ENCODE measurements at regions not wholly inside any gene's neighbourhood (a gene's known extent, or its start where the extent isn't known, plus 50 kb on each side); places are given as distances from the start of the nearest gene placed in this dataset.

- peaks cover 6% of the 10 kb centered on the region for H3K4me1 Mint-ChIP-seq
- H3K27me3 Mint-ChIP-seq (ENCODE audit: insufficient read depth): no peaks in the 10 kb centered on the region
- no peak overlapping the region for H3K9ac ChIP-seq (ENCODE audit: extremely low read depth, low read length, poor library complexity, severe bottlenecking)
- DNase-seq: no peak
- no peak overlapping the region for H3K27ac ChIP-seq (ENCODE audit: low read depth, low read length)
- TF ChIP-seq CTCF (conservative IDR thresholded peaks at IDR 0.05): no peak
- no peaks in the 10 kb centered on the region for H3K36me3 ChIP-seq (ENCODE audit: control insufficient read depth, insufficient read depth, low read length)
- H3K9me3 Mint-ChIP-seq: no peaks in the 10 kb centered on the region
- peaks cover 3% of the 10 kb centered on the region for H3K4me1 ChIP-seq (ENCODE audit: control insufficient read depth, insufficient read depth, low read length)
- H3K27ac Mint-ChIP-seq: no peak overlapping the region
- no peaks in the 10 kb centered on the region for H3K36me3 Mint-ChIP-seq (ENCODE audit: low read depth)
- no peak overlapping the region for H3K4me3 Mint-ChIP-seq
- WGBS, 2 experiments (ENCODE audit: insufficient coverage in 1 of 2, insufficient read length in 1 of 2): 85 to 94% methylated on average over 4 of the region's 4 CpGs
- no peaks in the 10 kb centered on the region for H3K9me3 ChIP-seq (ENCODE audit: control insufficient read depth, low read length)
- no peak overlapping the region for H3K4me3 ChIP-seq (ENCODE audit: low read length)
- no peaks in the 10 kb centered on the region for H3K27me3 ChIP-seq (ENCODE audit: control insufficient read depth, insufficient read depth, low read length, poor library complexity, severe bottlenecking)
Measured at GRCh38 chr5:167283691-167284090, 1007.8 kb upstream of the WWC1 start.

GRCh38 chr5:167284222-167284890, 1007.1 kb upstream of the WWC1 start:
- H3K36me3 ChIP-seq (ENCODE audit: control insufficient read depth, insufficient read depth, low read length): no peaks in the 10 kb centered on the region
- Mint-ChIP-seq H3K27me3 (ENCODE audit: insufficient read depth) (no peaks in the 10 kb centered on the region), H3K4me3 (no peak overlapping the region), H3K36me3 (ENCODE audit: low read depth) (no peaks in the 10 kb centered on the region), H3K4me1 (peaks cover 6% of the 10 kb centered on the region), H3K9me3 (no peaks in the 10 kb centered on the region), H3K27ac (no peak overlapping the region)
- no peak for DNase-seq
- no peaks in the 10 kb centered on the region for H3K9me3 ChIP-seq (ENCODE audit: control insufficient read depth, low read length)
- no peaks in the 10 kb centered on the region for H3K27me3 ChIP-seq (ENCODE audit: control insufficient read depth, insufficient read depth, low read length, poor library complexity, severe bottlenecking)
- no peak for TF ChIP-seq CTCF (conservative IDR thresholded peaks at IDR 0.05)
- WGBS, 2 experiments (ENCODE audit: insufficient coverage in 1 of 2, insufficient read length in 1 of 2): 96 to 100% methylated on average over 5 to 6 of the region's 6 CpGs
- H3K4me1 ChIP-seq (ENCODE audit: control insufficient read depth, insufficient read depth, low read length): peaks cover 3% of the 10 kb centered on the region
- H3K4me3 ChIP-seq (ENCODE audit: low read length): no peak overlapping the region
- H3K9ac ChIP-seq (ENCODE audit: extremely low read depth, low read length, poor library complexity, severe bottlenecking): no peak overlapping the region
- H3K27ac ChIP-seq (ENCODE audit: low read depth, low read length): no peak overlapping the region

- H3K36me3 ChIP-seq (ENCODE audit: control insufficient read depth, insufficient read depth, low read length): no peaks in the 10 kb centered on the region
- WGBS, 2 experiments (ENCODE audit: insufficient coverage in 1 of 2, insufficient read length in 1 of 2): 95 to 100% methylated on average over 1 to 5 of the region's 5 CpGs
- H3K27ac Mint-ChIP-seq: no peak overlapping the region
Measured at GRCh38 chr5:167285591-167285990, 1005.9 kb upstream of the WWC1 start.

More at GRCh38 chr5:167285591-167285990, 1005.9 kb upstream of the WWC1 start:
- H3K27me3 Mint-ChIP-seq (ENCODE audit: insufficient read depth): no peaks in the 10 kb centered on the region
- H3K9ac ChIP-seq (ENCODE audit: extremely low read depth, low read length, poor library complexity, severe bottlenecking): no peak overlapping the region
- no peaks in the 10 kb centered on the region for H3K9me3 ChIP-seq (ENCODE audit: control insufficient read depth, low read length)
- H3K4me3 Mint-ChIP-seq: no peak overlapping the region
- no peaks in the 10 kb centered on the region for H3K9me3 Mint-ChIP-seq
- TF ChIP-seq CTCF (conservative IDR thresholded peaks at IDR 0.05): no peak
- no peaks in the 10 kb centered on the region for H3K36me3 Mint-ChIP-seq (ENCODE audit: low read depth)
- no peak for DNase-seq
- H3K4me1 ChIP-seq (ENCODE audit: control insufficient read depth, insufficient read depth, low read length): peaks cover 3% of the 10 kb centered on the region
- H3K27me3 ChIP-seq (ENCODE audit: control insufficient read depth, insufficient read depth, low read length, poor library complexity, severe bottlenecking): no peaks in the 10 kb centered on the region
- H3K4me1 Mint-ChIP-seq: peaks cover 6% of the 10 kb centered on the region
- H3K27ac ChIP-seq (ENCODE audit: low read depth, low read length): no peak overlapping the region
- no peak overlapping the region for H3K4me3 ChIP-seq (ENCODE audit: low read length)

All from endodermal cell (in vitro differentiated cells).